GM12878 (cell line): ENCODE measurements at regions not wholly inside any gene's neighbourhood (a gene's known extent, or its start where the extent isn't known, plus 50 kb on each side); places are given as distances from the start of the nearest gene placed in this dataset.
A peak's percentile ranks its signal among the peaks of the same experiment; 100 is the strongest.

ENCODE experiments used
- CREM ChIP-seq: IDR thresholded peaks from 2 replicates; pipeline ENCODE4 v1.6.1; 2014; ENCODE audit warnings: antibody characterized with exemption, low read depth
- TCF12 ChIP-seq: IDR thresholded peaks from 2 replicates; pipeline ENCODE4 v1.6.1; 2011; ENCODE audit warnings: low read depth, mild to moderate bottlenecking, low read length
- ZNF24 ChIP-seq: fragments of 450-650 bp; IDR thresholded peaks from 2 replicates; pipeline ENCODE4 v1.6.1; 2017; ENCODE audit warnings: antibody characterized with exemption, mild to moderate bottlenecking

DNA sequence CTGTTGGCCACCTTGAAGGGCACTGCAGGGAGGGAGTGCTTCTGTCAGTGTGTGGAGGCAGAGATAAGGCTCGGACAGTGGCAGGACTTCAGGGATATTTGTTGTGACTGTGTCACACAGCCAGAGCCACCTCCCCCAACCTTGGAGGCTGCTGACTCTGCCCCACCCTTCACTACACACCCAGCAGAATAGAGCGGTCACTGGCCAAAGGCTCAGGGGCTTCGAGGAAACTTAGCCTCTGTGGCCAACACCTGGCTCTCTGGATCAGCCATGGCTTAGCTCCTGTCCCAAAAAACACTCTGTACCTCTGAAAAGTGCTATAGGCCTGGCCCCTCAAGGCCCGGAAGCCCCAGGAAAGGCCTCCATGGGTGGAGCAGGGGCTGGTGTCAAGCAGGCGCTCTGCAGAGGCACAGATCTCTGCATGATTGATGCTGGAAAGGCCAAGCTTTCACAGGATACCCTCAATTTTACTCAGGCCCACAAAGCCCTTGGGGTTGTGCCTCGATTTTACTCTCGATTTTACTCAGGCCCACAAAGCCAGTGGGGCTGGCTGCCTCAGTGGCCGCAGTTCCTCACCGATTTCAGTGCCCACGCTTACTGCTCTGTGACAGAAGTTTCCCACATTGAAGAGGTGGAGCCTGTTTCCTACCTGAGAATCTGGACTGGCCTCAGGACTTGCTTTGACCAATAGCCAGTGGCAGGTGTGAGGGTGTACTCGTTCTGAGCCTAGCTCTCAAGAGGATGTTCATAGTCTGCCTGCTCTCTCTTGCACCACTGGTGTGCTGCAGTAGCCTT, 113.2 kb upstream of the GPR26 start:
- TF ChIP-seq CREM, result peak; percentile 44; the same call in 1 of the 2 replicates
- TF ChIP-seq ZNF24, result no peak
- TF ChIP-seq TCF12, result peak; percentile 61; the same call in 1 of the 2 replicates
